GM23338 (cell line): ENCODE measurements at regions not wholly inside any gene's neighbourhood (a gene's known extent, or its start where the extent isn't known, plus 50 kb on each side); places are given as distances from the start of the nearest gene placed in this dataset.

Experiments used
- CREB1 ChIP-seq: fragments of 250-450 bp; sonication (Bioruptor Pico); IDR thresholded peaks from 2 replicates; pipeline ENCODE4 v1.5.0; 2020; ENCODE audit warnings: low read depth, mild to moderate bottlenecking, moderate library complexity
- EZH2 ChIP-seq: fragments of 200-600 bp; sonication (generic); IDR thresholded peaks from one replicate; pipeline ENCODE4 v1.8.0; 2017; ENCODE audit warnings: antibody characterized with exemption, mild to moderate bottlenecking, low read depth; ENCODE audit not compliant: unreplicated experiment
- EZH2phosphoT487 ChIP-seq: fragments of 200-600 bp; sonication (generic); IDR thresholded peaks from one replicate; pipeline ENCODE4 v1.8.1; 2018; ENCODE audit warnings: antibody characterized with exemption; ENCODE audit not compliant: unreplicated experiment
- JUNB ChIP-seq: IDR thresholded peaks from one replicate; pipeline ENCODE4 v1.6.1; 2016; ENCODE audit warnings: antibody characterized with exemption; ENCODE audit not compliant: unreplicated experiment
- NANOG ChIP-seq: IDR thresholded peaks from 2 replicates; pipeline ENCODE4 v1.6.1; 2016; ENCODE audit warnings: antibody characterized with exemption, borderline replicate concordance
- POLR2AphosphoS5 ChIP-seq: IDR thresholded peaks from 2 replicates; pipeline ENCODE4 v1.6.1; 2016; ENCODE audit warnings: antibody characterized with exemption, low read depth
- REST ChIP-seq: IDR thresholded peaks from one replicate; pipeline ENCODE4 v1.6.1; 2018; ENCODE audit warnings: antibody characterized with exemption; ENCODE audit not compliant: unreplicated experiment
- STAT1 ChIP-seq: IDR thresholded peaks from one replicate; pipeline ENCODE4 v1.6.1; 2016; ENCODE audit warnings: antibody characterized with exemption; ENCODE audit not compliant: unreplicated experiment
- TF ChIP-seq, protein P1 (sequence below), 2 experiments: fragments of 200-600 bp in 1 of 2; sonication (generic) in 1 of 2; conservative IDR thresholded peaks; 2 replicates each; pipeline versions ENCODE4 v1.5.1 to v1.6.1; 2016 to 2017; ENCODE audit warnings: antibody characterized with exemption in 2 of 2, low read depth in 2 of 2, mild to moderate bottlenecking in 2 of 2, moderate library complexity in 1 of 2
- TF ChIP-seq, protein P2 (sequence below): IDR thresholded peaks from 2 replicates; pipeline ENCODE4 v1.6.1; 2016; ENCODE audit warnings: antibody characterized with exemption
- TF ChIP-seq, protein P3 (sequence below): fragments of 250-450 bp; sonication (Bioruptor Pico); IDR thresholded peaks from 2 replicates; pipeline ENCODE4 v1.5.0; 2020; ENCODE audit warnings: mild to moderate bottlenecking, moderate library complexity

- TF ChIP-seq, protein P1, sequence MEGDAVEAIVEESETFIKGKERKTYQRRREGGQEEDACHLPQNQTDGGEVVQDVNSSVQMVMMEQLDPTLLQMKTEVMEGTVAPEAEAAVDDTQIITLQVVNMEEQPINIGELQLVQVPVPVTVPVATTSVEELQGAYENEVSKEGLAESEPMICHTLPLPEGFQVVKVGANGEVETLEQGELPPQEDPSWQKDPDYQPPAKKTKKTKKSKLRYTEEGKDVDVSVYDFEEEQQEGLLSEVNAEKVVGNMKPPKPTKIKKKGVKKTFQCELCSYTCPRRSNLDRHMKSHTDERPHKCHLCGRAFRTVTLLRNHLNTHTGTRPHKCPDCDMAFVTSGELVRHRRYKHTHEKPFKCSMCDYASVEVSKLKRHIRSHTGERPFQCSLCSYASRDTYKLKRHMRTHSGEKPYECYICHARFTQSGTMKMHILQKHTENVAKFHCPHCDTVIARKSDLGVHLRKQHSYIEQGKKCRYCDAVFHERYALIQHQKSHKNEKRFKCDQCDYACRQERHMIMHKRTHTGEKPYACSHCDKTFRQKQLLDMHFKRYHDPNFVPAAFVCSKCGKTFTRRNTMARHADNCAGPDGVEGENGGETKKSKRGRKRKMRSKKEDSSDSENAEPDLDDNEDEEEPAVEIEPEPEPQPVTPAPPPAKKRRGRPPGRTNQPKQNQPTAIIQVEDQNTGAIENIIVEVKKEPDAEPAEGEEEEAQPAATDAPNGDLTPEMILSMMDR (conservative IDR thresholded peaks at IDR 0.05; ENCODE audit: low read depth in 2 of 2): no peak
- TF ChIP-seq EZH2 (no peak), POLR2AphosphoS5 (no peak), EZH2phosphoT487 (no peak), REST (no peak), JUNB (no peak), STAT1 (no peak), CREB1 (no peak), NANOG (no peak)
- TF ChIP-seq, protein P2, sequence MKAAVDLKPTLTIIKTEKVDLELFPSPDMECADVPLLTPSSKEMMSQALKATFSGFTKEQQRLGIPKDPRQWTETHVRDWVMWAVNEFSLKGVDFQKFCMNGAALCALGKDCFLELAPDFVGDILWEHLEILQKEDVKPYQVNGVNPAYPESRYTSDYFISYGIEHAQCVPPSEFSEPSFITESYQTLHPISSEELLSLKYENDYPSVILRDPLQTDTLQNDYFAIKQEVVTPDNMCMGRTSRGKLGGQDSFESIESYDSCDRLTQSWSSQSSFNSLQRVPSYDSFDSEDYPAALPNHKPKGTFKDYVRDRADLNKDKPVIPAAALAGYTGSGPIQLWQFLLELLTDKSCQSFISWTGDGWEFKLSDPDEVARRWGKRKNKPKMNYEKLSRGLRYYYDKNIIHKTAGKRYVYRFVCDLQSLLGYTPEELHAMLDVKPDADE: no peak
- TF ChIP-seq, protein P3, sequence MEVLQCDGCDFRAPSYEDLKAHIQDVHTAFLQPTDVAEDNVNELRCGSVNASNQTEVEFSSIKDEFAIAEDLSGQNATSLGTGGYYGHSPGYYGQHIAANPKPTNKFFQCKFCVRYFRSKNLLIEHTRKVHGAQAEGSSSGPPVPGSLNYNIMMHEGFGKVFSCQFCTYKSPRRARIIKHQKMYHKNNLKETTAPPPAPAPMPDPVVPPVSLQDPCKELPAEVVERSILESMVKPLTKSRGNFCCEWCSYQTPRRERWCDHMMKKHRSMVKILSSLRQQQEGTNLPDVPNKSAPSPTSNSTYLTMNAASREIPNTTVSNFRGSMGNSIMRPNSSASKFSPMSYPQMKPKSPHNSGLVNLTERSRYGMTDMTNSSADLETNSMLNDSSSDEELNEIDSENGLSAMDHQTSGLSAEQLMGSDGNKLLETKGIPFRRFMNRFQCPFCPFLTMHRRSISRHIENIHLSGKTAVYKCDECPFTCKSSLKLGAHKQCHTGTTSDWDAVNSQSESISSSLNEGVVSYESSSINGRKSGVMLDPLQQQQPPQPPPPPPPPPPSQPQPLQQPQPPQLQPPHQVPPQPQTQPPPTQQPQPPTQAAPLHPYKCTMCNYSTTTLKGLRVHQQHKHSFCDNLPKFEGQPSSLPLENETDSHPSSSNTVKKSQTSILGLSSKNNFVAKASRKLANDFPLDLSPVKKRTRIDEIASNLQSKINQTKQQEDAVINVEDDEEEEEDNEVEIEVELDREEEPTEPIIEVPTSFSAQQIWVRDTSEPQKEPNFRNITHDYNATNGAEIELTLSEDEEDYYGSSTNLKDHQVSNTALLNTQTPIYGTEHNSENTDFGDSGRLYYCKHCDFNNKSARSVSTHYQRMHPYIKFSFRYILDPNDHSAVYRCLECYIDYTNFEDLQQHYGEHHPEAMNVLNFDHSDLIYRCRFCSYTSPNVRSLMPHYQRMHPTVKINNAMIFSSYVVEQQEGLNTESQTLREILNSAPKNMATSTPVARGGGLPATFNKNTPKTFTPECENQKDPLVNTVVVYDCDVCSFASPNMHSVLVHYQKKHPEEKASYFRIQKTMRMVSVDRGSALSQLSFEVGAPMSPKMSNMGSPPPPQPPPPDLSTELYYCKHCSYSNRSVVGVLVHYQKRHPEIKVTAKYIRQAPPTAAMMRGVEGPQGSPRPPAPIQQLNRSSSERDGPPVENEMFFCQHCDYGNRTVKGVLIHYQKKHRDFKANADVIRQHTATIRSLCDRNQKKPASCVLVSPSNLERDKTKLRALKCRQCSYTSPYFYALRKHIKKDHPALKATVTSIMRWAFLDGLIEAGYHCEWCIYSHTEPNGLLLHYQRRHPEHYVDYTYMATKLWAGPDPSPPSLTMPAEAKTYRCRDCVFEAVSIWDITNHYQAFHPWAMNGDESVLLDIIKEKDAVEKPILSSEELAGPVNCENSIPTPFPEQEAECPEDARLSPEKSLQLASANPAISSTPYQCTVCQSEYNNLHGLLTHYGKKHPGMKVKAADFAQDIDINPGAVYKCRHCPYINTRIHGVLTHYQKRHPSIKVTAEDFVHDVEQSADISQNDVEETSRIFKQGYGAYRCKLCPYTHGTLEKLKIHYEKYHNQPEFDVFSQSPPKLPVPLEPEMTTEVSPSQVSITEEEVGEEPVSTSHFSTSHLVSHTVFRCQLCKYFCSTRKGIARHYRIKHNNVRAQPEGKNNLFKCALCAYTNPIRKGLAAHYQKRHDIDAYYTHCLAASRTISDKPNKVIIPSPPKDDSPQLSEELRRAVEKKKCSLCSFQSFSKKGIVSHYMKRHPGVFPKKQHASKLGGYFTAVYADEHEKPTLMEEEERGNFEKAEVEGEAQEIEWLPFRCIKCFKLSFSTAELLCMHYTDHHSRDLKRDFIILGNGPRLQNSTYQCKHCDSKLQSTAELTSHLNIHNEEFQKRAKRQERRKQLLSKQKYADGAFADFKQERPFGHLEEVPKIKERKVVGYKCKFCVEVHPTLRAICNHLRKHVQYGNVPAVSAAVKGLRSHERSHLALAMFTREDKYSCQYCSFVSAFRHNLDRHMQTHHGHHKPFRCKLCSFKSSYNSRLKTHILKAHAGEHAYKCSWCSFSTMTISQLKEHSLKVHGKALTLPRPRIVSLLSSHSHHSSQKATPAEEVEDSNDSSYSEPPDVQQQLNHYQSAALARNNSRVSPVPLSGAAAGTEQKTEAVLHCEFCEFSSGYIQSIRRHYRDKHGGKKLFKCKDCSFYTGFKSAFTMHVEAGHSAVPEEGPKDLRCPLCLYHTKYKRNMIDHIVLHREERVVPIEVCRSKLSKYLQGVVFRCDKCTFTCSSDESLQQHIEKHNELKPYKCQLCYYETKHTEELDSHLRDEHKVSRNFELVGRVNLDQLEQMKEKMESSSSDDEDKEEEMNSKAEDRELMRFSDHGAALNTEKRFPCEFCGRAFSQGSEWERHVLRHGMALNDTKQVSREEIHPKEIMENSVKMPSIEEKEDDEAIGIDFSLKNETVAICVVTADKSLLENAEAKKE (CRISPR knock-in tag): no peak
These were observed 401.7 kb upstream of the RUNX1 start for GRCh38 chr21:35450830-35451229.
